ENCODE measurements at regions not wholly inside any gene's neighbourhood (a gene's known extent, or its start where the extent isn't known, plus 50 kb on each side); places are given as distances from the start of the nearest gene placed in this dataset.

DNA sequence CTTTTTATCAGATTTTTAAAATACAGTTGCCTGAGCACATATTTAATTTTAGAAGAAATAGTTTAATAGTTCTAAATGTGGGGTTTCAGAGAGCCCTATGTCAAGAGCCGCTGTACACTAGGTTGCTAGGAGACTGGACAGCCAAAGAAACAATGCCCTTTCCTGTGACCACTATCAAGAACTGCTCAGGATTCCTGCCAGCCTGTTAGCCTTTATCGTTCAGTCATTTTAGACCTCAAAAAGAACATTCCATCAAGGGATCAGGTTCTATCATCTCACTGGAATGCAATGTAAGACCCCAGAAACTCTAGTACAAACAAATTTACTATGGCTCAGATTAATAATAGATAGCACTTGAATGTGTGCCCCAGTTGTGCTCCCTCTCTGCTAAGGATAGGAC, 181.2 kb upstream of the CCN2 start:
- no peak for ATAC-seq
- H3K79me2 ChIP-seq (ENCODE audit: insufficient read depth, low read length), result no peaks in the 10 kb centered on the region
- intact Hi-C loops (cut with micrococcal nuclease), result no loop called here
- ChIA-PET CTCF (no interaction called here), RAD21 (ENCODE audit: low non-redundant PET in 1 of 2, low total read pairs in 2 of 2, uncharacterized antibody in 2 of 2, unreplicated experiment in 2 of 2) (no interaction called here), POLR2A (interaction anchor here (0.6 kb wide), 1 partner anchor 452 kb away, joined by 5 read pairs; no protein-coding TSS in a partner anchor)
- no peaks in the 10 kb centered on the region for H3K27me3 ChIP-seq (ENCODE audit: insufficient read depth, low read length)
- no peak for TF ChIP-seq POLR2A (IDR thresholded peaks at IDR 0.05; ENCODE audit: borderline replicate concordance, extremely low read depth, insufficient read depth, insufficient read length)
- H3K9ac ChIP-seq (ENCODE audit: low read length), result no peak overlapping the region
- no peak overlapping the region for H3K27ac ChIP-seq (ENCODE audit: low read depth, low read length)
- no peaks in the 10 kb centered on the region for H3K36me3 ChIP-seq (ENCODE audit: control insufficient read depth in 1 of 2, insufficient read depth in 2 of 2, low read length in 2 of 2)
- no peak overlapping the region for H2AFZ ChIP-seq (ENCODE audit: low read depth, low read length, poor library complexity, severe bottlenecking)
- no peaks in the 10 kb centered on the region for H3K9me3 ChIP-seq (ENCODE audit: control insufficient read depth in 1 of 2, insufficient read depth in 1 of 2, low read depth in 1 of 2, low read length in 2 of 2)
- DNase-seq (ENCODE audit: low read depth, low spot score), result no peak
- BruUV-seq (replicated peaks), result no TSS peak
- H3K9me2 ChIP-seq (ENCODE audit: insufficient read depth), result no peaks in the 10 kb centered on the region
- H4K20me1 ChIP-seq (ENCODE audit: insufficient read depth), result no peaks in the 10 kb centered on the region
- H3K4me3 ChIP-seq (replicated peaks in 1 of 2; ENCODE audit: low read depth in 1 of 2, low read length in 2 of 2), result no peak overlapping the region
- H3K4me1 ChIP-seq (ENCODE audit: control insufficient read depth in 1 of 2, insufficient read depth in 2 of 2, low read length in 2 of 2), result no peaks in the 10 kb centered on the region
- no peak overlapping the region for H3K4me2 ChIP-seq (ENCODE audit: low read length)

DNA sequence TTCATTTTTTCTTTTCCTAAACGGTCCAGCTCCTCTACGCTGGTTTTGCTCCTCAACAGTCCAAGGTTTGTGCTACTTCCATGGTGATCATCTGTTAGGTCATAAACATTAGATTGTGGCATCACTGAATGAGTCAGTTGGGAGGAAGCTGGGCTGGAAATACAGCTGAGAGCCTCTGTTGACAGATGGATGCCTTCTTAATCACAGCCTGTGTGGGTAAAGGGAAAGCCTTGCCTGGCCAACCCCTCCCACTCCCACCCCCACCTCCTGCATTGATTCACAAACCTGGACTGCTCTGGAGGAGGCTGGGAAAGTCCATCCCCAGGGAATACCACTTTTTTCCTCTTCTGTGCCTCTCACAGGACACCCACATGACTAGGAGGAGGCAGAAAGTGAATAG, 180.6 kb upstream of the CCN2 start:
- H2AFZ ChIP-seq (ENCODE audit: low read depth, low read length, poor library complexity, severe bottlenecking), result no peak overlapping the region
- no peaks in the 10 kb centered on the region for H3K4me1 ChIP-seq (ENCODE audit: control insufficient read depth in 1 of 2, insufficient read depth in 2 of 2, low read length in 2 of 2)
- no peak overlapping the region for H3K27ac ChIP-seq (ENCODE audit: low read depth, low read length)
- no peak overlapping the region for H3K4me2 ChIP-seq (ENCODE audit: low read length)
- H3K9me3 ChIP-seq (ENCODE audit: control insufficient read depth in 1 of 2, insufficient read depth in 1 of 2, low read depth in 1 of 2, low read length in 2 of 2), result no peaks in the 10 kb centered on the region
- no peak overlapping the region for H3K4me3 ChIP-seq (replicated peaks in 1 of 2; ENCODE audit: low read depth in 1 of 2, low read length in 2 of 2)
- H3K27me3 ChIP-seq (ENCODE audit: insufficient read depth, low read length), result no peaks in the 10 kb centered on the region
- BruUV-seq (replicated peaks), result no TSS peak
- DNase-seq (ENCODE audit: low read depth, low spot score), result peak; percentile 8
- CTCF ChIA-PET, result no interaction called here
- intact Hi-C loops (cut with micrococcal nuclease), result no loop called here
- ATAC-seq, result no peak
- POLR2A ChIA-PET, result interaction anchor here (0.6 kb wide), 1 partner anchor 451 kb away, joined by 5 read pairs; no protein-coding TSS in a partner anchor
- no peaks in the 10 kb centered on the region for H3K36me3 ChIP-seq (ENCODE audit: control insufficient read depth in 1 of 2, insufficient read depth in 2 of 2, low read length in 2 of 2)
- no peaks in the 10 kb centered on the region for H4K20me1 ChIP-seq (ENCODE audit: insufficient read depth)
- no peaks in the 10 kb centered on the region for H3K9me2 ChIP-seq (ENCODE audit: insufficient read depth)
- RAD21 ChIA-PET (ENCODE audit: low non-redundant PET in 1 of 2, low total read pairs in 2 of 2, uncharacterized antibody in 2 of 2, unreplicated experiment in 2 of 2), result no interaction called here
- no peaks in the 10 kb centered on the region for H3K79me2 ChIP-seq (ENCODE audit: insufficient read depth, low read length)
- H3K9ac ChIP-seq (ENCODE audit: low read length), result no peak overlapping the region
- TF ChIP-seq CEBPB (IDR thresholded peaks at IDR 0.05; ENCODE audit: low read depth), result no peak
- TF ChIP-seq ZNF274 (IDR thresholded peaks at IDR 0.05; ENCODE audit: low read depth, low read length), result no peak
- no peak for TF ChIP-seq POLR2A (IDR thresholded peaks at IDR 0.05; ENCODE audit: borderline replicate concordance, extremely low read depth, insufficient read depth, insufficient read length)
- TF ChIP-seq, protein P1, sequence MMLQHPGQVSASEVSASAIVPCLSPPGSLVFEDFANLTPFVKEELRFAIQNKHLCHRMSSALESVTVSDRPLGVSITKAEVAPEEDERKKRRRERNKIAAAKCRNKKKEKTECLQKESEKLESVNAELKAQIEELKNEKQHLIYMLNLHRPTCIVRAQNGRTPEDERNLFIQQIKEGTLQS (IDR thresholded peaks at IDR 0.05), result no peak
- no peak for TF ChIP-seq EGR1 (IDR thresholded peaks at IDR 0.05; ENCODE audit: low read depth)
- no peak for TF ChIP-seq EZH2phosphoT487 (IDR thresholded peaks at IDR 0.05; ENCODE audit: borderline replicate concordance)
- TF ChIP-seq, protein P2, sequence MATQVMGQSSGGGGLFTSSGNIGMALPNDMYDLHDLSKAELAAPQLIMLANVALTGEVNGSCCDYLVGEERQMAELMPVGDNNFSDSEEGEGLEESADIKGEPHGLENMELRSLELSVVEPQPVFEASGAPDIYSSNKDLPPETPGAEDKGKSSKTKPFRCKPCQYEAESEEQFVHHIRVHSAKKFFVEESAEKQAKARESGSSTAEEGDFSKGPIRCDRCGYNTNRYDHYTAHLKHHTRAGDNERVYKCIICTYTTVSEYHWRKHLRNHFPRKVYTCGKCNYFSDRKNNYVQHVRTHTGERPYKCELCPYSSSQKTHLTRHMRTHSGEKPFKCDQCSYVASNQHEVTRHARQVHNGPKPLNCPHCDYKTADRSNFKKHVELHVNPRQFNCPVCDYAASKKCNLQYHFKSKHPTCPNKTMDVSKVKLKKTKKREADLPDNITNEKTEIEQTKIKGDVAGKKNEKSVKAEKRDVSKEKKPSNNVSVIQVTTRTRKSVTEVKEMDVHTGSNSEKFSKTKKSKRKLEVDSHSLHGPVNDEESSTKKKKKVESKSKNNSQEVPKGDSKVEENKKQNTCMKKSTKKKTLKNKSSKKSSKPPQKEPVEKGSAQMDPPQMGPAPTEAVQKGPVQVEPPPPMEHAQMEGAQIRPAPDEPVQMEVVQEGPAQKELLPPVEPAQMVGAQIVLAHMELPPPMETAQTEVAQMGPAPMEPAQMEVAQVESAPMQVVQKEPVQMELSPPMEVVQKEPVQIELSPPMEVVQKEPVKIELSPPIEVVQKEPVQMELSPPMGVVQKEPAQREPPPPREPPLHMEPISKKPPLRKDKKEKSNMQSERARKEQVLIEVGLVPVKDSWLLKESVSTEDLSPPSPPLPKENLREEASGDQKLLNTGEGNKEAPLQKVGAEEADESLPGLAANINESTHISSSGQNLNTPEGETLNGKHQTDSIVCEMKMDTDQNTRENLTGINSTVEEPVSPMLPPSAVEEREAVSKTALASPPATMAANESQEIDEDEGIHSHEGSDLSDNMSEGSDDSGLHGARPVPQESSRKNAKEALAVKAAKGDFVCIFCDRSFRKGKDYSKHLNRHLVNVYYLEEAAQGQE (IDR thresholded peaks at IDR 0.05; ENCODE audit: low read depth), result no peak
- TF ChIP-seq CBX3 (IDR thresholded peaks at IDR 0.05; ENCODE audit: low read depth), result no peak
- TF ChIP-seq SIN3A (IDR thresholded peaks at IDR 0.05; ENCODE audit: low read depth), result no peak
- TF ChIP-seq ZFX (IDR thresholded peaks at IDR 0.05), result no peak
- TF ChIP-seq, protein P3, sequence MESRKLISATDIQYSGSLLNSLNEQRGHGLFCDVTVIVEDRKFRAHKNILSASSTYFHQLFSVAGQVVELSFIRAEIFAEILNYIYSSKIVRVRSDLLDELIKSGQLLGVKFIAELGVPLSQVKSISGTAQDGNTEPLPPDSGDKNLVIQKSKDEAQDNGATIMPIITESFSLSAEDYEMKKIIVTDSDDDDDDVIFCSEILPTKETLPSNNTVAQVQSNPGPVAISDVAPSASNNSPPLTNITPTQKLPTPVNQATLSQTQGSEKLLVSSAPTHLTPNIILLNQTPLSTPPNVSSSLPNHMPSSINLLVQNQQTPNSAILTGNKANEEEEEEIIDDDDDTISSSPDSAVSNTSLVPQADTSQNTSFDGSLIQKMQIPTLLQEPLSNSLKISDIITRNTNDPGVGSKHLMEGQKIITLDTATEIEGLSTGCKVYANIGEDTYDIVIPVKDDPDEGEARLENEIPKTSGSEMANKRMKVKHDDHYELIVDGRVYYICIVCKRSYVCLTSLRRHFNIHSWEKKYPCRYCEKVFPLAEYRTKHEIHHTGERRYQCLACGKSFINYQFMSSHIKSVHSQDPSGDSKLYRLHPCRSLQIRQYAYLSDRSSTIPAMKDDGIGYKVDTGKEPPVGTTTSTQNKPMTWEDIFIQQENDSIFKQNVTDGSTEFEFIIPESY (IDR thresholded peaks at IDR 0.05; ENCODE audit: extremely low read depth, insufficient replicate concordance, low read length), result no peak
- TF ChIP-seq RAD21 (IDR thresholded peaks at IDR 0.05; ENCODE audit: low read depth), result no peak
- no peak for TF ChIP-seq POLR2AphosphoS5 (IDR thresholded peaks at IDR 0.05; ENCODE audit: low read depth, low read length)

Data from HCT116 (cell line).